ENCODE measurements at regions not wholly inside any gene's neighbourhood (a gene's known extent, or its start where the extent isn't known, plus 50 kb on each side); places are given as distances from the start of the nearest gene placed in this dataset.
"Not testable (repeated sequence)": the region's sequence is repeated elsewhere in the genome, so short reads cannot be mapped to it uniquely, and the experiment has no call there.

GRCh38 chr3:162640208-162640607 lies 1143.6 kb downstream of the OTOL1 start:
- TF ChIP-seq CTCF, POLR2A (IDR thresholded peaks at IDR 0.05): not testable (repeated sequence)
